Neural progenitor cell (in vitro differentiated cells): ENCODE measurements at regions not wholly inside any gene's neighbourhood (a gene's known extent, or its start where the extent isn't known, plus 50 kb on each side); places are given as distances from the start of the nearest gene placed in this dataset.
"Not testable (repeated sequence)": the region's sequence is repeated elsewhere in the genome, so short reads cannot be mapped to it uniquely, and the experiment has no call there.

ENCODE experiments used
- DNase-seq: peaks from one replicate; pipeline ENCODE4 v3.0.0-alpha.2; 2016; ENCODE audit warnings: low spot score
- H2AFZ ChIP-seq: fragments of 200-600 bp; sonication (generic); replicated peaks from 2 replicates; pipeline ENCODE4 v1.6.1; 2016; ENCODE audit warnings: antibody characterized with exemption
- H3F3A ChIP-seq: fragments of 200-600 bp; sonication (generic); 2 replicates; pipeline ENCODE4 v1.6.1; 2016; ENCODE audit warnings: antibody characterized with exemption, low read depth
- H3K27ac ChIP-seq: fragments of 200-600 bp; sonication (generic); 2 replicates; pipeline ENCODE4 v1.5.1; 2016; ENCODE audit warnings: mild to moderate bottlenecking
- H3K27me3 ChIP-seq: fragments of 200-600 bp; sonication (generic); 2 replicates; pipeline ENCODE4 v1.6.1; 2016; ENCODE audit warnings: mild to moderate bottlenecking, moderate library complexity
- H3K36me3 ChIP-seq: fragments of 200-600 bp; sonication (generic); 2 replicates; pipeline ENCODE4 v1.5.1; 2016
- H3K4me1 ChIP-seq: fragments of 200-600 bp; sonication (generic); 2 replicates; pipeline ENCODE4 v1.6.1; 2016; ENCODE audit warnings: mixed run types
- H3K4me2 ChIP-seq: fragments of 200-600 bp; sonication (generic); 2 replicates; pipeline ENCODE4 v1.6.1; 2016
- H3K4me3 ChIP-seq: fragments of 200-600 bp; sonication (generic); 2 replicates; pipeline ENCODE4 v1.5.1; 2016
- H3K79me2 ChIP-seq: fragments of 200-600 bp; sonication (generic); 2 replicates; pipeline ENCODE4 v1.6.1; 2016; ENCODE audit warnings: low read depth
- H3K9ac ChIP-seq: fragments of 200-600 bp; sonication (generic); 2 replicates; pipeline ENCODE4 v1.6.1; 2016
- H3K9me3 ChIP-seq: fragments of 200-600 bp; sonication (generic); 2 replicates; pipeline ENCODE4 v1.5.1; 2016; ENCODE audit warnings: low read depth
- H4K20me1 ChIP-seq: fragments of 200-600 bp; sonication (generic); 2 replicates; pipeline ENCODE4 v1.6.1; 2016; ENCODE audit warnings: low read depth
- H3K27ac Mint-ChIP-seq: 3 replicates; pipeline ENCODE4 v1.8.0; 2021; ENCODE audit warnings: mixed read lengths
- H3K27me3 Mint-ChIP-seq: 2 replicates; pipeline ENCODE4 v1.8.0; 2022; ENCODE audit warnings: low read depth, mild to moderate bottlenecking, inconsistent platforms, moderate library complexity, mixed read lengths; ENCODE audit not compliant: insufficient read depth
- H3K36me3 Mint-ChIP-seq: 3 replicates; pipeline ENCODE4 v1.8.0; 2021; ENCODE audit warnings: mixed read lengths
- H3K4me1 Mint-ChIP-seq: 3 replicates; pipeline ENCODE4 v1.8.0; 2021; ENCODE audit warnings: mixed read lengths
- H3K4me3 Mint-ChIP-seq: 3 replicates; pipeline ENCODE4 v1.8.0; 2021; ENCODE audit warnings: mild to moderate bottlenecking, moderate library complexity, mixed read lengths
- H3K9me3 Mint-ChIP-seq: 3 replicates; pipeline ENCODE4 v1.8.0; 2020; ENCODE audit warnings: mixed read lengths
- CTCF ChIP-seq: fragments of 200-600 bp; sonication (generic); IDR thresholded peaks from 2 replicates; pipeline ENCODE4 v1.5.1; 2017; ENCODE audit warnings: antibody characterized with exemption, mild to moderate bottlenecking
- EZH2 ChIP-seq: fragments of 200-600 bp; sonication (generic); IDR thresholded peaks from 2 replicates; pipeline ENCODE4 v1.6.1; 2017; ENCODE audit warnings: antibody characterized with exemption, mild to moderate bottlenecking, moderate library complexity
- EZH2phosphoT487 ChIP-seq: fragments of 200-600 bp; sonication (generic); IDR thresholded peaks from 2 replicates; pipeline ENCODE4 v1.6.1; 2017; ENCODE audit warnings: antibody characterized with exemption

- Histone ChIP-seq H3F3A (no peaks in the 10 kb centered on the region), H3K4me1 (no peaks in the 10 kb centered on the region), H2AFZ (peak overlapping the region; percentile 87), H3K9me3 (no peaks in the 10 kb centered on the region), H3K9ac (no peak overlapping the region), H3K27me3 (no peaks in the 10 kb centered on the region), H3K4me2 (no peak overlapping the region), H3K27ac (no peak overlapping the region), H3K36me3 (no peaks in the 10 kb centered on the region), H3K4me3 (no peak overlapping the region), H3K79me2 (no peaks in the 10 kb centered on the region), H4K20me1 (no peaks in the 10 kb centered on the region)
- Mint-ChIP-seq H3K4me1 (no peaks in the 10 kb centered on the region), H3K4me3 (no peak overlapping the region), H3K9me3 (peaks cover 14% of the 10 kb centered on the region), H3K27me3 (no peaks in the 10 kb centered on the region), H3K36me3 (no peaks in the 10 kb centered on the region), H3K27ac (no peak overlapping the region)
- TF ChIP-seq EZH2, result no peak
- no peak for TF ChIP-seq EZH2phosphoT487
- no peak for TF ChIP-seq CTCF
- DNase-seq, result no peak
Measured at GRCh38 chr3:67154429-67154828, 156.3 kb downstream of the KBTBD8 start.

- Mint-ChIP-seq H3K4me1 (no peaks in the 10 kb centered on the region), H3K27me3 (no peaks in the 10 kb centered on the region), H3K4me3 (no peak overlapping the region), H3K9me3 (no peaks in the 10 kb centered on the region), H3K36me3 (no peaks in the 10 kb centered on the region), H3K27ac (no peak overlapping the region)
- Histone ChIP-seq H3K27me3 (no peaks in the 10 kb centered on the region), H3F3A (no peaks in the 10 kb centered on the region), H3K4me1 (no peaks in the 10 kb centered on the region), H3K36me3 (no peaks in the 10 kb centered on the region), H3K9ac (no peak overlapping the region), H4K20me1 (no peaks in the 10 kb centered on the region), H3K4me3 (no peak overlapping the region), H3K79me2 (no peaks in the 10 kb centered on the region), H3K27ac (no peak overlapping the region), H3K9me3 (no peaks in the 10 kb centered on the region), H3K4me2 (no peak overlapping the region), H2AFZ (no peak overlapping the region)
- no peak for DNase-seq
- TF ChIP-seq CTCF (no peak), EZH2 (no peak), EZH2phosphoT487 (no peak)
Measured at GRCh38 chr3:67167481-67167880, 169.4 kb downstream of the KBTBD8 start.

GRCh38 chr3:67171841-67172240 lies 173.7 kb downstream of the KBTBD8 start:
- H3K79me2 ChIP-seq, result no peaks in the 10 kb centered on the region
- no peaks in the 10 kb centered on the region for H4K20me1 ChIP-seq
- H3K4me3 Mint-ChIP-seq, result no peak overlapping the region
- no peak overlapping the region for H3K27ac Mint-ChIP-seq
- no peaks in the 10 kb centered on the region for H3K36me3 Mint-ChIP-seq
- H3K4me1 Mint-ChIP-seq, result no peaks in the 10 kb centered on the region
- no peak overlapping the region for H3K4me3 ChIP-seq
- no peaks in the 10 kb centered on the region for H3K27me3 ChIP-seq
- H3K9ac ChIP-seq, result no peak overlapping the region
- no peak overlapping the region for H2AFZ ChIP-seq
- H3K9me3 ChIP-seq, result no peaks in the 10 kb centered on the region
- H3K36me3 ChIP-seq, result no peaks in the 10 kb centered on the region
- no peak overlapping the region for H3K27ac ChIP-seq
- H3K27me3 Mint-ChIP-seq, result peaks cover 5% of the 10 kb centered on the region
- no peak for TF ChIP-seq EZH2phosphoT487
- no peak for TF ChIP-seq CTCF
- TF ChIP-seq EZH2, result no peak
- no peak for DNase-seq
- no peaks in the 10 kb centered on the region for H3K4me1 ChIP-seq
- H3K9me3 Mint-ChIP-seq, result peaks cover 5% of the 10 kb centered on the region
- H3F3A ChIP-seq, result no peaks in the 10 kb centered on the region
- no peak overlapping the region for H3K4me2 ChIP-seq

GRCh38 chr3:67173130-67173529 lies 175.0 kb downstream of the KBTBD8 start:
- H3K4me2 ChIP-seq, H3K9me3 ChIP-seq, H4K20me1 ChIP-seq, H3K36me3 Mint-ChIP-seq, DNase-seq, H3K27ac Mint-ChIP-seq, H3K4me1 Mint-ChIP-seq, H3K27ac ChIP-seq, H3K9ac ChIP-seq, H3K4me3 ChIP-seq, H3F3A ChIP-seq, H3K4me3 Mint-ChIP-seq, H3K79me2 ChIP-seq, H3K27me3 Mint-ChIP-seq, H3K4me1 ChIP-seq, H3K36me3 ChIP-seq, H3K9me3 Mint-ChIP-seq, H3K27me3 ChIP-seq, H2AFZ ChIP-seq: not testable (repeated sequence)
